ENCODE measurements at regions not wholly inside any gene's neighbourhood (a gene's known extent, or its start where the extent isn't known, plus 50 kb on each side); places are given as distances from the start of the nearest gene placed in this dataset.

DNA sequence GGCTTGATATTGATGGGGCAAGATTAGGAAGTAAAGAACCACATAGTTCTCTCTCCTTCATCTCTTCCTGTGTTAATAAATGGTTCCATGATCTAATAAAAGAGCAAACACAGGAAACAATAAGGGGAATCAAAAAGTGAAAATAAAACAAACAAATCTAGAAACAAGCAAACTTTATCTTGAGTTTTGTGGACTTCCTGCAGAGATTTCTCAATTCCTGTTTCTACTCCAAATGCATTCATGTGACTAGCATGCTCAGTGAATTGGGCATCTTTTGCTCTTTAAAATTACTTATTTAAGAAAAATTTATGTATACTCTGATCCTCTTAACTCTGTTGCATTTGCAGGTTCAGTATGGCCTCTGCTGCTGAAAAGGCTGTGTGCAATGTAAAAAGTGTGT is 682.0 kb downstream of the KCTD8 start:
- Histone ChIP-seq H3K4me2 (ENCODE audit: insufficient read depth, low read length) (no peak overlapping the region), H3K27me3 (ENCODE audit: control insufficient read depth in 2 of 2, insufficient read depth in 2 of 2, low read length in 2 of 2) (no peaks in the 10 kb centered on the region), H3K9me3 (replicated peaks; ENCODE audit: control insufficient read depth, insufficient read depth, low read length) (no peaks in the 10 kb centered on the region), H2AFZ (ENCODE audit: low read depth, low read length) (no peak overlapping the region), H4K20me1 (replicated peaks; ENCODE audit: control insufficient read depth, extremely low read depth, insufficient read depth, low read length) (no peaks in the 10 kb centered on the region), H3K36me3 (ENCODE audit: control insufficient read depth in 2 of 2, extremely low read depth in 1 of 2, insufficient read depth in 2 of 2, low read length in 2 of 2) (no peaks in the 10 kb centered on the region), H3K9me1 (replicated peaks; ENCODE audit: control insufficient read depth, extremely low read depth, insufficient read depth, low read length) (no peaks in the 10 kb centered on the region), H3K27ac (ENCODE audit: insufficient read depth, low read depth, low read length) (no peak overlapping the region), H3K79me2 (ENCODE audit: control insufficient read depth, insufficient read depth, low read length) (no peaks in the 10 kb centered on the region), H3K9ac (replicated peaks; ENCODE audit: extremely low read depth, insufficient read depth, low read length) (no peak overlapping the region), H3K4me1 (ENCODE audit: control insufficient read depth, extremely low read depth, insufficient read depth, low read length) (no peaks in the 10 kb centered on the region), H3K4me3 (replicated peaks in 1 of 3; ENCODE audit: insufficient read depth in 1 of 3, low read depth in 1 of 3, low read length in 3 of 3) (no peak overlapping the region)
- FAIRE-seq (no peak), DNase-seq (ENCODE audit: low read depth, low spot score) (no peak)
- POLR2A ChIA-PET = no interaction called here
- no TSS peak for BruUV-seq (replicated peaks)
- CTCF ChIA-PET = no interaction called here
- TF ChIP-seq POLR2AphosphoS5 (IDR thresholded peaks at IDR 0.05; ENCODE audit: insufficient read depth, low read depth, low read length) (no peak), POLR2A (IDR thresholded peaks at IDR 0.05; ENCODE audit: low read depth, low read length) (no peak), GATA2 (IDR thresholded peaks at IDR 0.05; ENCODE audit: insufficient read depth, insufficient read length, low read depth, low read length) (no peak), JUN (IDR thresholded peaks at IDR 0.05; ENCODE audit: borderline replicate concordance, insufficient read depth, insufficient read length, low read depth) (no peak), MYC (IDR thresholded peaks at IDR 0.05; ENCODE audit: low read depth, low read length) (no peak)
- TF ChIP-seq, protein P1, sequence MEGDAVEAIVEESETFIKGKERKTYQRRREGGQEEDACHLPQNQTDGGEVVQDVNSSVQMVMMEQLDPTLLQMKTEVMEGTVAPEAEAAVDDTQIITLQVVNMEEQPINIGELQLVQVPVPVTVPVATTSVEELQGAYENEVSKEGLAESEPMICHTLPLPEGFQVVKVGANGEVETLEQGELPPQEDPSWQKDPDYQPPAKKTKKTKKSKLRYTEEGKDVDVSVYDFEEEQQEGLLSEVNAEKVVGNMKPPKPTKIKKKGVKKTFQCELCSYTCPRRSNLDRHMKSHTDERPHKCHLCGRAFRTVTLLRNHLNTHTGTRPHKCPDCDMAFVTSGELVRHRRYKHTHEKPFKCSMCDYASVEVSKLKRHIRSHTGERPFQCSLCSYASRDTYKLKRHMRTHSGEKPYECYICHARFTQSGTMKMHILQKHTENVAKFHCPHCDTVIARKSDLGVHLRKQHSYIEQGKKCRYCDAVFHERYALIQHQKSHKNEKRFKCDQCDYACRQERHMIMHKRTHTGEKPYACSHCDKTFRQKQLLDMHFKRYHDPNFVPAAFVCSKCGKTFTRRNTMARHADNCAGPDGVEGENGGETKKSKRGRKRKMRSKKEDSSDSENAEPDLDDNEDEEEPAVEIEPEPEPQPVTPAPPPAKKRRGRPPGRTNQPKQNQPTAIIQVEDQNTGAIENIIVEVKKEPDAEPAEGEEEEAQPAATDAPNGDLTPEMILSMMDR (IDR thresholded peaks at IDR 0.05; ENCODE audit: extremely low read depth in 1 of 2, insufficient read depth in 1 of 2, low read depth in 1 of 2, low read length in 2 of 2) = no peak
- TF ChIP-seq, protein P2, sequence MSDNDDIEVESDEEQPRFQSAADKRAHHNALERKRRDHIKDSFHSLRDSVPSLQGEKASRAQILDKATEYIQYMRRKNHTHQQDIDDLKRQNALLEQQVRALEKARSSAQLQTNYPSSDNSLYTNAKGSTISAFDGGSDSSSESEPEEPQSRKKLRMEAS (IDR thresholded peaks at IDR 0.05; ENCODE audit: insufficient read depth, insufficient read length) = no peak
- intact Hi-C loops (cut with micrococcal nuclease) (no loop called here), dilution Hi-C loops (cut with MboI; ENCODE audit: extremely low pct_ligation_motif_present, low sequenced_read_pairs) (no loop called here)
